ENCODE measurements at regions not wholly inside any gene's neighbourhood (a gene's known extent, or its start where the extent isn't known, plus 50 kb on each side); places are given as distances from the start of the nearest gene placed in this dataset.

GRCh38 chr5:103357636-103358035, 99.1 kb downstream of the MACIR start:
- no peak for ATAC-seq
- H3K4me3 ChIP-seq, result no peak overlapping the region
- H3K9me3 ChIP-seq, result no peaks in the 10 kb centered on the region
- TF ChIP-seq CTCF (IDR thresholded peaks at IDR 0.05) (no peak), EP300 (IDR thresholded peaks at IDR 0.05) (no peak), POLR2AphosphoS5 (IDR thresholded peaks at IDR 0.05) (no peak), POLR2A (IDR thresholded peaks at IDR 0.05) (no peak)
- H3K36me3 ChIP-seq, result no peaks in the 10 kb centered on the region
- no peak overlapping the region for H3K27ac ChIP-seq
- 40 to 55% methylated on average over 3 of the region's 3 CpGs for WGBS, 2 donors (ENCODE audit: low coverage in 1 of 2)
- no peaks in the 10 kb centered on the region for H3K4me1 ChIP-seq
- no peaks in the 10 kb centered on the region for H3K27me3 ChIP-seq

GRCh38 chr5:103356350-103357091, 98.0 kb downstream of the MACIR start:
- WGBS, 2 donors (ENCODE audit: low coverage in 1 of 2), result 64 to 85% methylated on average over 3 of the region's 3 CpGs
- no peak for TF ChIP-seq CTCF (IDR thresholded peaks at IDR 0.05)
- TF ChIP-seq POLR2AphosphoS5 (IDR thresholded peaks at IDR 0.05), result no peak
- TF ChIP-seq POLR2A (IDR thresholded peaks at IDR 0.05), result no peak
- TF ChIP-seq EP300 (IDR thresholded peaks at IDR 0.05), result no peak
- no peak overlapping the region for H3K4me3 ChIP-seq
- no peaks in the 10 kb centered on the region for H3K27me3 ChIP-seq
- H3K27ac ChIP-seq, result no peak overlapping the region
- no peaks in the 10 kb centered on the region for H3K36me3 ChIP-seq
- H3K9me3 ChIP-seq, result no peaks in the 10 kb centered on the region
- no peak for ATAC-seq
- H3K4me1 ChIP-seq, result no peaks in the 10 kb centered on the region

GRCh38 chr5:103355579-103355978, 97.0 kb downstream of the MACIR start:
- Histone ChIP-seq H3K27me3 (no peaks in the 10 kb centered on the region), H3K36me3 (no peaks in the 10 kb centered on the region), H3K27ac (no peak overlapping the region), H3K4me3 (no peak overlapping the region), H3K4me1 (no peaks in the 10 kb centered on the region), H3K9me3 (no peaks in the 10 kb centered on the region)
- no peak for TF ChIP-seq CTCF (IDR thresholded peaks at IDR 0.05)
- TF ChIP-seq EP300 (IDR thresholded peaks at IDR 0.05), result no peak
- TF ChIP-seq POLR2AphosphoS5 (IDR thresholded peaks at IDR 0.05), result no peak
- TF ChIP-seq POLR2A (IDR thresholded peaks at IDR 0.05), result no peak
- 0 to 10% methylated on average over 1 to 2 of the region's 2 CpGs for WGBS, 2 donors (ENCODE audit: low coverage in 1 of 2)
- no peak for ATAC-seq

- Histone ChIP-seq H3K36me3 (no peaks in the 10 kb centered on the region), H3K4me3 (no peak overlapping the region), H3K27me3 (no peaks in the 10 kb centered on the region), H3K4me1 (no peaks in the 10 kb centered on the region), H3K9me3 (no peaks in the 10 kb centered on the region), H3K27ac (no peak overlapping the region)
- 78 to 97% methylated on average over 4 of the region's 4 CpGs for WGBS, 2 donors (ENCODE audit: low coverage in 1 of 2)
- TF ChIP-seq CTCF (IDR thresholded peaks at IDR 0.05), result no peak
- TF ChIP-seq POLR2AphosphoS5 (IDR thresholded peaks at IDR 0.05), result no peak
- no peak for TF ChIP-seq POLR2A (IDR thresholded peaks at IDR 0.05)
- TF ChIP-seq EP300 (IDR thresholded peaks at IDR 0.05), result no peak
- no peak for ATAC-seq
These were observed 95.9 kb downstream of the MACIR start for GRCh38 chr5:103354446-103354845.

GRCh38 chr5:103353581-103353980, 95.0 kb downstream of the MACIR start:
- Histone ChIP-seq H3K9me3 (no peaks in the 10 kb centered on the region), H3K36me3 (no peaks in the 10 kb centered on the region), H3K27ac (no peak overlapping the region), H3K4me1 (no peaks in the 10 kb centered on the region), H3K4me3 (no peak overlapping the region), H3K27me3 (no peaks in the 10 kb centered on the region)
- no peak for TF ChIP-seq POLR2A (IDR thresholded peaks at IDR 0.05)
- TF ChIP-seq CTCF (IDR thresholded peaks at IDR 0.05), result no peak
- no peak for TF ChIP-seq POLR2AphosphoS5 (IDR thresholded peaks at IDR 0.05)
- no peak for TF ChIP-seq EP300 (IDR thresholded peaks at IDR 0.05)
- ATAC-seq, result no peak
- WGBS, 2 donors (ENCODE audit: low coverage in 1 of 2), result 93 to 100% methylated on average over 1 of the region's 1 CpG

All from gastroesophageal sphincter (tissue), 4 donors.